PC-3 (cell line): ENCODE measurements at regions not wholly inside any gene's neighbourhood (a gene's known extent, or its start where the extent isn't known, plus 50 kb on each side); places are given as distances from the start of the nearest gene placed in this dataset.
"Not testable (repeated sequence)": the region's sequence is repeated elsewhere in the genome, so short reads cannot be mapped to it uniquely, and the experiment has no call there.

ENCODE experiments used
- EZH2 ChIP-seq: fragments of 300-600 bp; sonication (generic); IDR thresholded peaks from one replicate; pipeline ENCODE4 v1.6.1; 2017; ENCODE audit warnings: antibody characterized with exemption, mild to moderate bottlenecking, low read length; ENCODE audit not compliant: unreplicated experiment
- TF ChIP-seq, protein P1 (sequence below): fragments of 300-600 bp; sonication (generic); conservative IDR thresholded peaks from 2 replicates; pipeline ENCODE4 v1.5.1; 2017; ENCODE audit warnings: antibody characterized with exemption, low read depth, mild to moderate bottlenecking, low read length

DNA sequence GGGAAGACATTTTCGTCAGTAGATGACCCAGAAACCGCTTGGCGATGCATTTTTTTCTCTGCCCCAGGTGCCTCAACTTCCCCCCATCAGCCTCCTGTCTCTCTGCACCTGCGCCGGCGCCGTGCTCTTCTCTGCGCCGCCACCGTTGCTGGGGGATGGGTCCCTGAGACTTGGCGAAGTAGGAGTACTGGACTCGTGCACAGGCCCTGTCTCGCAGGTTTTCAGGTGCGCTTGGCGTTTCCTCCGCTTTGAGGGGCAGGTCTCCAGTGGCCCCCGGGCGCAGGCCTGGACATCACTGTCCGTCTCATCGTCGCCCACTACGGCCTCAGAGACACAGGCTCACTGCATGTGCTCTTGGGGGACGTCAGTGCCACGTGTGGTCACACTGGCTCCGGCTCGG lies 532.1 kb downstream of the FOXD4L4 start:
- not testable (repeated sequence) for TF ChIP-seq EZH2
- TF ChIP-seq, protein P1, sequence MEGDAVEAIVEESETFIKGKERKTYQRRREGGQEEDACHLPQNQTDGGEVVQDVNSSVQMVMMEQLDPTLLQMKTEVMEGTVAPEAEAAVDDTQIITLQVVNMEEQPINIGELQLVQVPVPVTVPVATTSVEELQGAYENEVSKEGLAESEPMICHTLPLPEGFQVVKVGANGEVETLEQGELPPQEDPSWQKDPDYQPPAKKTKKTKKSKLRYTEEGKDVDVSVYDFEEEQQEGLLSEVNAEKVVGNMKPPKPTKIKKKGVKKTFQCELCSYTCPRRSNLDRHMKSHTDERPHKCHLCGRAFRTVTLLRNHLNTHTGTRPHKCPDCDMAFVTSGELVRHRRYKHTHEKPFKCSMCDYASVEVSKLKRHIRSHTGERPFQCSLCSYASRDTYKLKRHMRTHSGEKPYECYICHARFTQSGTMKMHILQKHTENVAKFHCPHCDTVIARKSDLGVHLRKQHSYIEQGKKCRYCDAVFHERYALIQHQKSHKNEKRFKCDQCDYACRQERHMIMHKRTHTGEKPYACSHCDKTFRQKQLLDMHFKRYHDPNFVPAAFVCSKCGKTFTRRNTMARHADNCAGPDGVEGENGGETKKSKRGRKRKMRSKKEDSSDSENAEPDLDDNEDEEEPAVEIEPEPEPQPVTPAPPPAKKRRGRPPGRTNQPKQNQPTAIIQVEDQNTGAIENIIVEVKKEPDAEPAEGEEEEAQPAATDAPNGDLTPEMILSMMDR = not testable (repeated sequence)
